Neuronal stem cell (in vitro differentiated cells): ENCODE measurements at regions not wholly inside any gene's neighbourhood (a gene's known extent, or its start where the extent isn't known, plus 50 kb on each side); places are given as distances from the start of the nearest gene placed in this dataset.
A peak's percentile ranks its signal among the peaks of the same experiment; 100 is the strongest.

Experiments
- DNase-seq: peaks from one replicate; pipeline ENCODE4 v3.0.0-alpha.2; 2013; ENCODE audit warnings: low spot score
- H2AFZ ChIP-seq: one replicate; pipeline ENCODE4 v1.6.1; 2013; ENCODE audit warnings: mild to moderate bottlenecking, low read length, inconsistent platforms
- H2AK5ac ChIP-seq: 2 replicates; pipeline ENCODE4 v1.6.1; 2013; ENCODE audit warnings: low read depth, mild to moderate bottlenecking, inconsistent platforms, low read length, moderate library complexity, mixed read lengths
- H2BK120ac ChIP-seq: 2 replicates; pipeline ENCODE4 v1.6.1; 2013; ENCODE audit warnings: low read depth, mild to moderate bottlenecking, inconsistent platforms, low read length, moderate library complexity, mixed read lengths
- H2BK12ac ChIP-seq: one replicate; pipeline ENCODE4 v1.6.1; 2013; ENCODE audit warnings: low read length, inconsistent platforms
- H2BK15ac ChIP-seq: 2 replicates; pipeline ENCODE4 v1.6.1; 2013; ENCODE audit warnings: mild to moderate bottlenecking, low read length, inconsistent platforms, mixed read lengths
- H2BK5ac ChIP-seq: one replicate; pipeline ENCODE4 v1.6.1; 2013; ENCODE audit warnings: inconsistent platforms, mild to moderate bottlenecking, low read length, moderate library complexity
- H3K14ac ChIP-seq: one replicate; pipeline ENCODE4 v1.6.1; 2013; ENCODE audit warnings: low read length, inconsistent platforms
- H3K18ac ChIP-seq: 2 replicates; pipeline ENCODE4 v1.6.1; 2013; ENCODE audit warnings: low read length, inconsistent platforms
- H3K23ac ChIP-seq: 2 replicates; pipeline ENCODE4 v1.6.1; 2013; ENCODE audit warnings: low read depth, mild to moderate bottlenecking, mixed read lengths, low read length, inconsistent platforms; ENCODE audit not compliant: poor library complexity
- H3K27ac ChIP-seq: replicated peaks from 3 replicates; pipeline ENCODE4 v1.5.1; 2013; ENCODE audit warnings: low read length, inconsistent platforms
- H3K27me3 ChIP-seq, 3 experiments: 2 replicates each; pipeline ENCODE4 v1.6.1; 2013; ENCODE audit warnings: low read length in 3 of 3, mild to moderate bottlenecking in 2 of 3, inconsistent platforms in 1 of 3, low read depth in 1 of 3, mixed read lengths in 1 of 3, moderate library complexity in 1 of 3; ENCODE audit not compliant: control insufficient read depth in 3 of 3, insufficient read depth in 3 of 3
- H3K36me3 ChIP-seq, 2 donors: replicated peaks in 1 of 2; 2 replicates each; pipeline ENCODE4 v1.6.1; 2013; ENCODE audit warnings: low read length in 2 of 2; ENCODE audit not compliant: control insufficient read depth in 2 of 2, insufficient read depth in 2 of 2
- H3K4ac ChIP-seq: 2 replicates; pipeline ENCODE4 v1.6.1; 2013; ENCODE audit warnings: inconsistent platforms, mild to moderate bottlenecking, low read length, moderate library complexity
- H3K4me1 ChIP-seq, 2 donors: 1 replicate in 1 of 2; 2 replicates in 1 of 2; pipeline ENCODE4 v1.6.1; 2013; ENCODE audit warnings: low read length in 2 of 2, low read depth in 1 of 2; ENCODE audit not compliant: control insufficient read depth in 2 of 2, insufficient read depth in 1 of 2
- H3K4me2 ChIP-seq: one replicate; pipeline ENCODE4 v1.6.1; 2013; ENCODE audit warnings: mild to moderate bottlenecking, low read length, inconsistent platforms; ENCODE audit not compliant: insufficient read depth, poor library complexity, severe bottlenecking
- H3K4me3 ChIP-seq, 2 donors: 2 replicates each; pipeline ENCODE4 v1.5.1; 2013; ENCODE audit warnings: low read length in 2 of 2, mild to moderate bottlenecking in 2 of 2, inconsistent platforms in 1 of 2, moderate library complexity in 1 of 2
- H3K79me1 ChIP-seq: one replicate; pipeline ENCODE4 v1.6.1; 2013; ENCODE audit warnings: low read depth, mild to moderate bottlenecking, inconsistent platforms, low read length, moderate library complexity
- H3K9ac ChIP-seq: one replicate; pipeline ENCODE4 v1.6.1; 2013; ENCODE audit warnings: mild to moderate bottlenecking, low read depth, low read length, inconsistent platforms; ENCODE audit not compliant: poor library complexity
- H3K9me3 ChIP-seq, 2 donors: replicated peaks in 1 of 2; 2 replicates each; pipeline versions ENCODE3 to v1.6.1; 2013; ENCODE audit warnings: low read length in 2 of 2, mild to moderate bottlenecking in 2 of 2, inconsistent platforms in 1 of 2, low read depth in 1 of 2, mixed read lengths in 1 of 2, moderate library complexity in 1 of 2; ENCODE audit not compliant: control insufficient read depth in 2 of 2, insufficient read depth in 1 of 2
- H4K8ac ChIP-seq: one replicate; pipeline ENCODE4 v1.6.1; 2013; ENCODE audit warnings: low read depth, mild to moderate bottlenecking, inconsistent platforms, low read length, moderate library complexity
- H4K91ac ChIP-seq: one replicate; pipeline ENCODE4 v1.6.1; 2013; ENCODE audit warnings: low read length, low read depth, mild to moderate bottlenecking, inconsistent platforms; ENCODE audit not compliant: poor library complexity
- WGBS, 2 donors: extraction: QIAGEN DNeasy Blood & Tissue Kit; methylation state at CpG; one replicate each; pipeline ENCODE4 v1.1.7; 2013; ENCODE audit warnings: missing lambda C conversion rate in 2 of 2, mixed read lengths in 1 of 2; ENCODE audit not compliant: insufficient read length in 2 of 2, insufficient replicate concordance in 1 of 2; ENCODE audit errors: extremely low coverage in 2 of 2; 5-methylcytosine and 5-hydroxymethylcytosine counted together

GRCh38 chr3:109984976-109985375 is 647.6 kb upstream of the DPPA4 start:
- Histone ChIP-seq H2BK12ac (no peak overlapping the region), H4K91ac (no peak overlapping the region), H3K79me1 (no peaks in the 10 kb centered on the region)

GRCh38 chr3:109985943-109986555 is 648.7 kb upstream of the DPPA4 start:
- no peak for DNase-seq
- no peak overlapping the region for H3K14ac ChIP-seq

More at GRCh38 chr3:109984976-109985375, 647.6 kb upstream of the DPPA4 start:
- no peak overlapping the region for H3K4ac ChIP-seq
- no peaks in the 10 kb centered on the region for H3K4me1 ChIP-seq
- H2BK15ac ChIP-seq, result no peak overlapping the region
- H2BK120ac ChIP-seq, result no peak overlapping the region
- DNase-seq, result no peak
- H4K8ac ChIP-seq, result no peak overlapping the region
- no peak overlapping the region for H3K23ac ChIP-seq
- H3K9ac ChIP-seq, result no peak overlapping the region
- H2AFZ ChIP-seq, result no peak overlapping the region
- no peak overlapping the region for H3K4me2 ChIP-seq
- no peak overlapping the region for H3K4me3 ChIP-seq
- H2BK5ac ChIP-seq, result no peak overlapping the region
- no peak overlapping the region for H3K27ac ChIP-seq
- no peaks in the 10 kb centered on the region for H3K36me3 ChIP-seq
- H3K27me3 ChIP-seq, result no peaks in the 10 kb centered on the region
- no peaks in the 10 kb centered on the region for H3K9me3 ChIP-seq
- no peak overlapping the region for H3K18ac ChIP-seq
- no peak overlapping the region for H3K14ac ChIP-seq
- no peak overlapping the region for H2AK5ac ChIP-seq

GRCh38 chr3:109994853-109995252 is 657.5 kb upstream of the DPPA4 start:
- no CpG with 5 or more reads among the region's 9 CpGs for WGBS, 2 donors
- no peak overlapping the region for H2AK5ac ChIP-seq
- no peak overlapping the region for H2AFZ ChIP-seq
- H3K18ac ChIP-seq, result no peak overlapping the region
- H2BK120ac ChIP-seq, result no peak overlapping the region
- H2BK12ac ChIP-seq, result no peak overlapping the region
- no peak overlapping the region for H3K4ac ChIP-seq
- H3K4me2 ChIP-seq, result no peak overlapping the region
- no peaks in the 10 kb centered on the region for H3K27me3 ChIP-seq
- H3K4me1 ChIP-seq, result no peaks in the 10 kb centered on the region
- H3K9me3 ChIP-seq, result no peaks in the 10 kb centered on the region
- no peak overlapping the region for H3K9ac ChIP-seq
- H4K8ac ChIP-seq, result no peak overlapping the region
- H2BK15ac ChIP-seq, result no peak overlapping the region
- no peak overlapping the region for H3K27ac ChIP-seq
- no peak overlapping the region for H2BK5ac ChIP-seq
- H4K91ac ChIP-seq, result no peak overlapping the region
- no peak overlapping the region for H3K14ac ChIP-seq
- no peaks in the 10 kb centered on the region for H3K79me1 ChIP-seq
- H3K23ac ChIP-seq, result no peak overlapping the region
- no peaks in the 10 kb centered on the region for H3K36me3 ChIP-seq
- DNase-seq, result no peak
- H3K4me3 ChIP-seq, result no peak overlapping the region

More at GRCh38 chr3:109985943-109986555, 648.7 kb upstream of the DPPA4 start:
- no peak overlapping the region for H3K18ac ChIP-seq
- H3K79me1 ChIP-seq, result no peaks in the 10 kb centered on the region
- no CpG with 5 or more reads among the region's 1 CpG for WGBS, 2 donors
- no peak overlapping the region for H2BK15ac ChIP-seq
- H2BK12ac ChIP-seq, result no peak overlapping the region
- peak overlapping the region; percentile 70 for H2AFZ ChIP-seq
- no peak overlapping the region for H2AK5ac ChIP-seq
- no peaks in the 10 kb centered on the region for H3K27me3 ChIP-seq
- no peak overlapping the region for H3K4me2 ChIP-seq
- no peak overlapping the region for H3K4ac ChIP-seq
- no peaks in the 10 kb centered on the region for H3K9me3 ChIP-seq
- no peak overlapping the region for H3K4me3 ChIP-seq
- no peak overlapping the region for H4K8ac ChIP-seq
- no peak overlapping the region for H2BK120ac ChIP-seq
- H3K36me3 ChIP-seq, result no peaks in the 10 kb centered on the region
- no peak overlapping the region for H2BK5ac ChIP-seq
- H3K27ac ChIP-seq, result no peak overlapping the region
- no peaks in the 10 kb centered on the region for H3K4me1 ChIP-seq
- H3K23ac ChIP-seq, result no peak overlapping the region
- H3K9ac ChIP-seq, result no peak overlapping the region
- no peak overlapping the region for H4K91ac ChIP-seq

- Histone ChIP-seq H2BK15ac (no peak overlapping the region), H3K18ac (no peak overlapping the region), H4K91ac (no peak overlapping the region), H4K8ac (no peak overlapping the region), H3K14ac (no peak overlapping the region), H2BK120ac (no peak overlapping the region), H3K36me3 (no peaks in the 10 kb centered on the region), H2AFZ (no peak overlapping the region), H3K4me1 (no peaks in the 10 kb centered on the region), H3K4me3 (no peak overlapping the region), H3K4me2 (no peak overlapping the region), H3K23ac (no peak overlapping the region), H3K27me3 (no peaks in the 10 kb centered on the region), H2BK12ac (no peak overlapping the region), H2AK5ac (no peak overlapping the region), H3K4ac (no peak overlapping the region), H2BK5ac (no peak overlapping the region), H3K9ac (no peak overlapping the region), H3K27ac (no peak overlapping the region), H3K9me3 (no peaks in the 10 kb centered on the region), H3K79me1 (no peaks in the 10 kb centered on the region)
- DNase-seq, result no peak
Observed at GRCh38 chr3:109995377-109995776, 658.0 kb upstream of the DPPA4 start.
